H1 (cell line): ENCODE measurements at regions not wholly inside any gene's neighbourhood (a gene's known extent, or its start where the extent isn't known, plus 50 kb on each side); places are given as distances from the start of the nearest gene placed in this dataset.

ENCODE experiments used
- CTCF ChIA-PET: fragments of 300-600 bp; sonication (Branson Sonifier 250); formaldehyde crosslinking; loops from one replicate; lab custom pipeline; 2021; ENCODE audit not compliant: partially characterized antibody; lab: Charles Lee
- POLR2A ChIA-PET: fragments of 300-600 bp; sonication (Branson Sonifier 250); formaldehyde crosslinking; loops from one replicate; lab custom pipeline; 2021; ENCODE audit warnings: inconsistent platforms; ENCODE audit not compliant: partially characterized antibody; lab: Charles Lee
- DNase-seq, 2 experiments: peaks; one replicate each; pipeline versions ENCODE4 v3.0.0 to v3.0.0-alpha.2; 2010 to 2022; ENCODE audit warnings: low spot score in 2 of 2, low read depth in 1 of 2, mixed read lengths in 1 of 2
- FAIRE-seq: peaks from 2 replicates; lab custom pipeline; 2011; peaks lifted over from hg19 to GRCh38; lab: Jason Lieb, UNC
- H2AFZ ChIP-seq: 2 replicates; pipeline ENCODE4 v1.8.1; 2012; ENCODE audit warnings: low read length, inconsistent platforms
- H2AK5ac ChIP-seq: 2 replicates; pipeline ENCODE4 v1.6.1; 2013; ENCODE audit warnings: low read depth, low read length
- H2BK120ac ChIP-seq: replicated peaks from 2 replicates; pipeline ENCODE3; 2013; ENCODE audit warnings: low read depth, low read length, inconsistent platforms
- H2BK12ac ChIP-seq: 2 replicates; pipeline ENCODE4 v1.6.1; 2013; ENCODE audit warnings: low read depth, low read length
- H2BK15ac ChIP-seq: 2 replicates; pipeline ENCODE4 v1.6.1; 2013; ENCODE audit warnings: low read length
- H2BK20ac ChIP-seq: 2 replicates; pipeline ENCODE4 v1.6.1; 2013; ENCODE audit warnings: low read length
- H2BK5ac ChIP-seq: 2 replicates; pipeline ENCODE4 v1.6.1; 2013; ENCODE audit warnings: low read depth, low read length
- H3K14ac ChIP-seq: 2 replicates; pipeline ENCODE4 v1.6.1; 2013; ENCODE audit warnings: inconsistent platforms; ENCODE audit not compliant: insufficient read length
- H3K18ac ChIP-seq: 2 replicates; pipeline ENCODE4 v1.6.1; 2013; ENCODE audit warnings: low read length; ENCODE audit errors: extremely low read depth
- H3K23ac ChIP-seq: 2 replicates; pipeline ENCODE4 v1.6.1; 2013; ENCODE audit warnings: inconsistent platforms; ENCODE audit not compliant: insufficient read length
- H3K23me2 ChIP-seq: 2 replicates; pipeline ENCODE4 v1.6.1; 2013; ENCODE audit warnings: low read depth, low read length
- H3K27ac ChIP-seq: 2 replicates; pipeline ENCODE4 v1.6.1; 2011; ENCODE audit warnings: low read depth, low read length, inconsistent platforms
- H3K27me3 ChIP-seq, 4 experiments: replicated peaks in 1 of 4; 1 replicate in 1 of 4; 2 replicates in 3 of 4; pipeline versions ENCODE4 v1.6.1 to v1.8.1; 2011 to 2013; ENCODE audit warnings: low read length in 3 of 4, mild to moderate bottlenecking in 3 of 4, inconsistent platforms in 2 of 4, mixed read lengths in 2 of 4, moderate library complexity in 1 of 4; ENCODE audit not compliant: control insufficient read depth in 3 of 4, insufficient read depth in 3 of 4; ENCODE audit errors: extremely low read depth in 1 of 4
- H3K36me3 ChIP-seq, 4 experiments: 2 replicates each; pipeline versions ENCODE4 v1.6.1 to v1.8.1; 2011 to 2013; ENCODE audit warnings: mild to moderate bottlenecking in 4 of 4, low read length in 3 of 4, moderate library complexity in 2 of 4, control low read depth in 1 of 4, inconsistent platforms in 1 of 4; ENCODE audit not compliant: insufficient read depth in 4 of 4, control insufficient read depth in 2 of 4
- H3K4ac ChIP-seq: replicated peaks from 2 replicates; pipeline ENCODE3; 2013; ENCODE audit warnings: low read length, low read depth, mixed read lengths, inconsistent platforms; ENCODE audit not compliant: insufficient read length
- H3K4me1 ChIP-seq, 4 experiments: replicated peaks in 1 of 4; 1 replicate in 1 of 4; 2 replicates in 3 of 4; pipeline versions ENCODE4 v1.6.1 to v1.8.1; 2011 to 2013; ENCODE audit warnings: low read length in 3 of 4, inconsistent platforms in 2 of 4, mixed read lengths in 1 of 4; ENCODE audit not compliant: insufficient read depth in 4 of 4, control insufficient read depth in 3 of 4
- H3K4me2 ChIP-seq, 2 experiments: 2 replicates each; pipeline versions ENCODE4 v1.6.1 to v1.8.1; 2011 to 2013; ENCODE audit warnings: low read depth in 2 of 2, low read length in 2 of 2, control low read depth in 1 of 2, inconsistent platforms in 1 of 2, mild to moderate bottlenecking in 1 of 2; ENCODE audit not compliant: insufficient read depth in 1 of 2
- H3K4me3 ChIP-seq, 4 experiments: fragments of 200-600, 300-600 bp in 1 of 4; sonication (generic), shearing (Covaris generic), sonication (Bioruptor Twin) in 1 of 4; 2 replicates each; pipeline versions ENCODE4 v1.5.1 to v1.8.1; 2011 to 2016; ENCODE audit warnings: low read length in 4 of 4, low read depth in 3 of 4, control low read depth in 2 of 4, inconsistent platforms in 2 of 4, mild to moderate bottlenecking in 2 of 4, mixed read lengths in 1 of 4, moderate library complexity in 1 of 4; ENCODE audit not compliant: insufficient read depth in 2 of 4; ENCODE audit errors: extremely low read depth in 1 of 4
- H3K56ac ChIP-seq: replicated peaks from 2 replicates; pipeline ENCODE3; 2013; ENCODE audit warnings: low read depth, mild to moderate bottlenecking, mixed read lengths, low read length, inconsistent platforms; ENCODE audit not compliant: insufficient read length
- H3K79me1 ChIP-seq: 2 replicates; pipeline ENCODE4 v1.6.1; 2013; ENCODE audit warnings: low read depth, low read length, control low read depth
- H3K79me2 ChIP-seq, 2 experiments: 2 replicates each; pipeline versions ENCODE4 v1.6.1 to v1.8.1; 2012 to 2013; ENCODE audit warnings: low read length in 2 of 2, mild to moderate bottlenecking in 2 of 2, inconsistent platforms in 1 of 2; ENCODE audit not compliant: insufficient read depth in 2 of 2, control insufficient read depth in 1 of 2
- H3K9ac ChIP-seq, 4 experiments: replicated peaks in 1 of 4; 1 replicate in 1 of 4; 2 replicates in 3 of 4; pipeline versions ENCODE4 v1.6.1 to v1.8.1; 2011 to 2013; ENCODE audit warnings: low read depth in 3 of 4, low read length in 3 of 4, control low read depth in 2 of 4, mild to moderate bottlenecking in 2 of 4, moderate library complexity in 2 of 4, inconsistent platforms in 1 of 4; ENCODE audit errors: extremely low read depth in 1 of 4
- H3K9me3 ChIP-seq, 2 experiments: 2 replicates each; pipeline versions ENCODE4 v1.6.1 to v1.8.1; 2012 to 2013; ENCODE audit warnings: mild to moderate bottlenecking in 2 of 2, moderate library complexity in 2 of 2, control low read depth in 1 of 2, inconsistent platforms in 1 of 2, low read depth in 1 of 2, low read length in 1 of 2, mixed read lengths in 1 of 2; ENCODE audit not compliant: insufficient read depth in 2 of 2
- H4K20me1 ChIP-seq, 2 experiments: replicated peaks in 1 of 2; 2 replicates each; pipeline versions ENCODE3 to v1.8.1; 2011 to 2013; ENCODE audit warnings: inconsistent platforms in 2 of 2, low read length in 2 of 2, mild to moderate bottlenecking in 1 of 2; ENCODE audit not compliant: insufficient read depth in 2 of 2, control insufficient read depth in 1 of 2
- H4K5ac ChIP-seq: 2 replicates; pipeline ENCODE4 v1.6.1; 2013; ENCODE audit warnings: low read length, low read depth, mixed read lengths, inconsistent platforms; ENCODE audit not compliant: insufficient read length
- H4K8ac ChIP-seq: 2 replicates; pipeline ENCODE4 v1.8.0; 2013; ENCODE audit warnings: mild to moderate bottlenecking, moderate library complexity, low read length, inconsistent platforms; ENCODE audit not compliant: insufficient read depth; ENCODE audit errors: extremely low read depth
- H4K91ac ChIP-seq: replicated peaks from 2 replicates; pipeline ENCODE3; 2013; ENCODE audit warnings: low read length, mixed read lengths, inconsistent platforms; ENCODE audit not compliant: insufficient read length
- CHD2 ChIP-seq: IDR thresholded peaks from 2 replicates; pipeline ENCODE4 v1.6.1; 2012; ENCODE audit warnings: low read length, improper control_type of control experiment
- CTBP2 ChIP-seq: IDR thresholded peaks from 2 replicates; pipeline ENCODE4 v1.7.0; 2011; ENCODE audit warnings: borderline replicate concordance, mild to moderate bottlenecking, moderate library complexity, mixed read lengths, low read length; ENCODE audit not compliant: insufficient read depth, insufficient read length
- PHF8 ChIP-seq: fragments of 200-600 bp; sonication (generic); conservative IDR thresholded peaks from 2 replicates; pipeline ENCODE4 v1.7.1; 2012; ENCODE audit warnings: low read depth, mild to moderate bottlenecking, inconsistent platforms, low read length, moderate library complexity
- RBBP5 ChIP-seq: IDR thresholded peaks from 2 replicates; pipeline ENCODE4 v1.7.1; 2012; ENCODE audit warnings: low read depth, mild to moderate bottlenecking, inconsistent platforms, low read length, moderate library complexity, borderline replicate concordance
- SAP30 ChIP-seq: fragments of 300-600 bp; sonication (generic); IDR thresholded peaks from 2 replicates; pipeline ENCODE4 v1.7.1; 2012; ENCODE audit warnings: low read length, moderate library complexity, mild to moderate bottlenecking, inconsistent platforms; ENCODE audit not compliant: insufficient read depth, insufficient replicate concordance
- SP1 ChIP-seq: IDR thresholded peaks from 2 replicates; pipeline ENCODE4 v1.6.1; 2011; ENCODE audit warnings: low read depth, low read length
- WGBS, 2 experiments: shearing (Covaris generic) in 1 of 2; methylation state at CpG; one replicate each; pipeline versions ENCODE4 v1.1.6 to v1.1.7; 2013 to 2015; ENCODE audit warnings: low lambda C conversion rate in 2 of 2, mixed read lengths in 2 of 2, inconsistent platforms in 1 of 2, low coverage in 1 of 2, missing lambda C conversion rate in 1 of 2; ENCODE audit not compliant: insufficient replicate concordance in 2 of 2, insufficient coverage in 1 of 2, insufficient read length in 1 of 2; ENCODE audit errors: extremely low coverage in 1 of 2, missing lambda C conversion rate in 1 of 2; 5-methylcytosine and 5-hydroxymethylcytosine counted together

DNA sequence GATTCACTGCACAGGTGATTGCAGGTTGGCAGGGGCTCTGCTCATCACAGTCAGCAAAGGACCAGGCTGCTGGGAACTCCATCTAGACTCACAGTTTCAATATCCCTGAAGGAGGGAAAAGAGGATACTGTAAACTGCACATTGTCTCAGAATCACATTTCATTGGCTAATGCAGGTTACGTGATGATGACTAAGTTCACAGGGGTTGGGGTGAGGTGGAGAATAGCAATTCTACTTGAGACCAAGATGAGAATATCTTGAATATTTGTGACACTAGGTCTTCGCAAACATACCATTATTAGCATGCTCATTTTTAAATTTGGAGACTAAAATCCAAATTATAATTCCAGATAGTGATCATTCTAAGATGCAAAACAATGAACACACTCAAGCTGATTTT is 208.5 kb upstream of the CITED2 start:
- no peaks in the 10 kb centered on the region for H3K36me3 ChIP-seq
- H3K14ac ChIP-seq, result no peak overlapping the region
- no peak overlapping the region for H2BK12ac ChIP-seq
- no peak overlapping the region for H3K23ac ChIP-seq
- no peaks in the 10 kb centered on the region for H3K79me2 ChIP-seq
- ChIA-PET POLR2A (no interaction called here), CTCF (no interaction called here)
- peaks cover 0 to 1% (median 0%) of the 10 kb centered on the region in 4 experiments; a peak in 1 of 7 replicates for H3K27me3 ChIP-seq
- no peaks in the 10 kb centered on the region for H3K79me1 ChIP-seq
- no peaks in the 10 kb centered on the region for H3K23me2 ChIP-seq
- H2BK20ac ChIP-seq, result no peak overlapping the region
- FAIRE-seq (no peak), DNase-seq (no peak)
- no peak overlapping the region for H3K4ac ChIP-seq
- H4K20me1 ChIP-seq, result no peaks in the 10 kb centered on the region
- no peak overlapping the region for H4K8ac ChIP-seq
- no peak overlapping the region for H4K91ac ChIP-seq
- H2BK120ac ChIP-seq, result no peak overlapping the region
- 90% methylated on average over 2 of the region's 2 CpGs; no CpG with 5 or more reads in 1 of the 2 experiments for WGBS, 2 experiments
- H2BK5ac ChIP-seq, result no peak overlapping the region
- H3K4me2 ChIP-seq, result no peak overlapping the region
- no peaks in the 10 kb centered on the region for H3K9me3 ChIP-seq
- no peak overlapping the region for H2AK5ac ChIP-seq
- no peak overlapping the region for H3K9ac ChIP-seq
- H2AFZ ChIP-seq, result no peak overlapping the region; the same call in 1 of the 2 replicates
- H3K4me3 ChIP-seq, result no peak overlapping the region
- H3K4me1 ChIP-seq, result no peaks in the 10 kb centered on the region; a peak in 1 of 7 replicates
- no peak overlapping the region for H3K18ac ChIP-seq
- H3K56ac ChIP-seq, result no peak overlapping the region
- no peak overlapping the region for H2BK15ac ChIP-seq
- H4K5ac ChIP-seq, result no peak overlapping the region
- no peak overlapping the region for H3K27ac ChIP-seq
- TF ChIP-seq CTBP2 (no peak), PHF8 (no peak), SAP30 (no peak), CHD2 (no peak), RBBP5 (no peak), SP1 (no peak)
